ENCODE measurements at regions not wholly inside any gene's neighbourhood (a gene's known extent, or its start where the extent isn't known, plus 50 kb on each side); places are given as distances from the start of the nearest gene placed in this dataset.

DNA sequence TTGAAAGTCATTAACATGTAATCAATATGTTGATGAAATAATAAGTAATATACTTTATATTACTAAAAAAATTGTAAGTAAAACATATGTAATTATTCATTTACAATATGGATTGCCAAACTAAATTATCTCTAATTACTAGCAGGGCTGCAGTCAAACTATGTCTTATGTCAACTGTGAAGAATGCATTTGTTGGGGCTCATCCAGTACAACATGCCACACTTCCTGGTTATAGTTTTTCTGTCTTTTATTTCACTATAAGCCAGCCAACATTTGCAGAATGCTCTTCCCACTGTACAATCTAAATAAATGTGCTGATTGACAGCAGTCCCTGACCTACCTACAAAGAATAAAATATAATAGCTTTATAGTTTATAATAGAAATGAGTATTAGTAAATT, 975.4 kb upstream of the NDST4 start:
- Histone ChIP-seq H3K4me1 (ENCODE audit: low read depth) (no peaks in the 10 kb centered on the region), H3K36me3 (ENCODE audit: low read depth) (no peaks in the 10 kb centered on the region), H3K9me3 (no peaks in the 10 kb centered on the region), H3K4me3 (no peak overlapping the region)
- ATAC-seq (no peak), DNase-seq (no peak)
- intact Hi-C loops (cut with DNase I, micrococcal nuclease), result no loop called here
- TF ChIP-seq CTCF (IDR thresholded peaks at IDR 0.05), result no peak

DNA sequence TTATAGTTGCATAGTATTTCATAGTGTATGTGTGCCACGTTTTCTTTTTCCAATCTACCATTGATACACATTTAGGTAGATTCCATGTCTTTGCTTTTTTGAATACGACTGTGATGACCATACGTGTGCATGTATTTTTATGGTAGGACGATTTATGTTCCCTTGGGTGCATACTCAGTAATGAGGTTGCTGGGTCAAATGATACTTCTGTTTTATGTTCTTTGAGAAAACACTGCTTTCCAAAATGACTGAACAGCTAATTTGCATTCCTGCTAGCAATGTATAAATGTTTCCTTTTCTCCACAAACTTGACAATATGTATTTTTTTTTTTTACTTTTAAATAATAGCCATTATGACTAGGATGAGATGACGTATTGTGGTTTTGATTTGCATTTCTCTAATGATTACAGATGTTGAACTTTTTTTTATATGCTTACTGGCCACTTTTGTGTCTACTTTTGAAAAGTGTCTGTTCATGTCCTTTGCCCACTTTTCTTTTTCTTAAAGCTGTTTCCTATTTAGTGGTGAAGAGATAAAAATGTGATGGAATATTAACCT, 969.5 kb upstream of the NDST4 start:
- no peaks in the 10 kb centered on the region for H3K9me3 ChIP-seq
- ATAC-seq (no peak), DNase-seq (no peak)
- intact Hi-C loops (cut with DNase I, micrococcal nuclease), result no loop called here
- no peak for TF ChIP-seq CTCF (IDR thresholded peaks at IDR 0.05)
- H3K4me3 ChIP-seq, result no peak overlapping the region
- no peaks in the 10 kb centered on the region for H3K4me1 ChIP-seq (ENCODE audit: low read depth)
- no peaks in the 10 kb centered on the region for H3K36me3 ChIP-seq (ENCODE audit: low read depth)

DNA sequence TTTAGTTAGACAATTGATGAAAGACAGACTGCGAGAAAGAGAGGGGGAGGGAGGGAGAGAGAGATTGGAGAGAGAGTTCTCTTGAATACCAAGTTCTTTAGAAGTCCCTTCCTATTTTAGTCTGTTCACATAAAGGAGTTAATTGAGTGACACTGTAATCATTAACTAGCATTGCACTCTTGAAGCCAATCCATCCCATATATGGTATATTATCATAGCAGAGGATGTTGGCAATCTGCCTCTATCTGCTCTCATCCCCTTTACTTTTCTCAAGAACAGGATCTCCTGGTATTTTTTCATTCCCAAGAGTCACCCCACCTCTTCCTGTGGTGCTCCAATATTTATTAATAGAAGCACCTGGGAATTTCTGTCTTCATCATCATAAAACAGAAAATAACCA, 959.6 kb upstream of the NDST4 start:
- no peak overlapping the region for H3K4me3 ChIP-seq
- no peaks in the 10 kb centered on the region for H3K36me3 ChIP-seq (ENCODE audit: low read depth)
- H3K4me1 ChIP-seq (ENCODE audit: low read depth), result no peaks in the 10 kb centered on the region
- intact Hi-C loops (cut with DNase I, micrococcal nuclease), result no loop called here
- TF ChIP-seq CTCF (IDR thresholded peaks at IDR 0.05), result no peak
- H3K9me3 ChIP-seq, result no peaks in the 10 kb centered on the region
- DNase-seq (no peak), ATAC-seq (no peak)

DNA sequence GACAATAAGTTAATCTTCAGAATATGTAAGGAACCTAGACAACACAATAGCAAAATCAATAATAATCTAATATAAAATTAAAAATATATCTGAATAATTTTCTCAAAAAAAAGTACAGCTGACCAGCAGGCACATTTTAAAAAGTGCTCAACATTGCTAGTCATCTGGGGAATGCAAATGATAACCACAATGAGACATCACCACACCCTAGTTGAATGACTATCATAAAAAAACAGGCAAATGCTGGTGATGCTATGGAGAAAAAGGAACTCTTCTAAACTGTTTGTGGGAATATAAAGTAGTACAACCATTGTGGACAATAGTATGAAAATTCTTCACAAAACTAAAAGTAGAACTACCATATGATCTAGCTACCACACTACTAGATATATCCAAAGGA, 956.9 kb upstream of the NDST4 start:
- intact Hi-C loops (cut with DNase I, micrococcal nuclease), result no loop called here
- ATAC-seq, result no peak
- Histone ChIP-seq H3K36me3 (ENCODE audit: low read depth) (no peaks in the 10 kb centered on the region), H3K4me1 (ENCODE audit: low read depth) (no peaks in the 10 kb centered on the region), H3K9me3 (no peaks in the 10 kb centered on the region), H3K4me3 (no peak overlapping the region)
- TF ChIP-seq CTCF (IDR thresholded peaks at IDR 0.05), result no peak
- DNase-seq, result no peak

DNA sequence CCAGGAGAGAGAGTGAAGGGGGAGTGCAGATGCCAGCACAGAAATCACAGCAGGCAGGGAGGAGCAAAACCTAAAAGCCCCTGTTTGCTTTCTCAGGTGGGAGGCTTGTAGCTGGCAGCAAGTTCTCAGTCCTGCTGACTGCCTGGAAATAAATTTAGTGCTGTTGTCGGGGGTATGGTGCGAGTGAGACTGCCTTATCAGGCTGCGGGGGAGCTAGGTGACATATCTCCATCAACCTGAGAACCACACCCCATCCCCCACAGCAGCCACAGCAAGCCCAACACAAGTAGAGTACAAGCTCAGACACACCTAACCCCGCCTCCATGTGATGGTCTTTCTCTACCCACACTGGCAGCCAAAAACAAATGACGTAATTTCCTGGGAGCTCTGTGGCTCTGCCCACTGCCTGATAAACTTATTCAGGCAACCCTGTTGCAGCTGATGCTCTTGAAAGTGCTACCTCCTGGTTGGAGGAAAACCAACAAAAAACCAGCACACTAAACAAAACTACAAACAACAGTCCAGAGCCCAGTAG, 953.4 kb upstream of the NDST4 start:
- Histone ChIP-seq H3K9me3 (no peaks in the 10 kb centered on the region), H3K4me3 (no peak overlapping the region), H3K4me1 (ENCODE audit: low read depth) (no peaks in the 10 kb centered on the region), H3K36me3 (ENCODE audit: low read depth) (no peaks in the 10 kb centered on the region)
- intact Hi-C loops (cut with DNase I, micrococcal nuclease), result no loop called here
- DNase-seq (no peak), ATAC-seq (no peak)
- no peak for TF ChIP-seq CTCF (IDR thresholded peaks at IDR 0.05)

GRCh38 chr4:116064331-116064730, 950.9 kb upstream of the NDST4 start:
- no peaks in the 10 kb centered on the region for H3K9me3 ChIP-seq
- no peaks in the 10 kb centered on the region for H3K36me3 ChIP-seq (ENCODE audit: low read depth)
- H3K4me1 ChIP-seq (ENCODE audit: low read depth), result no peaks in the 10 kb centered on the region
- intact Hi-C loops (cut with DNase I, micrococcal nuclease), result no loop called here
- no peak for ATAC-seq
- H3K4me3 ChIP-seq, result no peak overlapping the region
- TF ChIP-seq CTCF (IDR thresholded peaks at IDR 0.05), result no peak
- DNase-seq, result no peak

Data from mucosa of descending colon (tissue), 3 donors.